HepG2 (cell line): ENCODE measurements at regions not wholly inside any gene's neighbourhood (a gene's known extent, or its start where the extent isn't known, plus 50 kb on each side); places are given as distances from the start of the nearest gene placed in this dataset.

ENCODE experiments used
- ESRRA ChIP-seq: sonication (generic); formaldehyde crosslinking; IDR thresholded peaks from 2 replicates; pipeline ENCODE4 v1.5.1; 2020; ENCODE audit warnings: mild to moderate bottlenecking, low read depth, missing genetic modification reagents
- TAF1 ChIP-seq: sonication (generic); formaldehyde crosslinking; IDR thresholded peaks from 2 replicates; pipeline ENCODE4 v1.4.0; 2020; ENCODE audit warnings: missing genetic modification reagents
- ZKSCAN8 ChIP-seq: IDR thresholded peaks from 2 replicates; pipeline ENCODE4 v1.6.1; 2016; ENCODE audit warnings: borderline replicate concordance, missing genetic modification reagents, missing compliant biosample characterization
- ZNF501 ChIP-seq: sonication (generic); formaldehyde crosslinking; IDR thresholded peaks from 2 replicates; pipeline ENCODE4 v1.5.1; 2020; ENCODE audit warnings: mild to moderate bottlenecking, moderate library complexity, missing genetic modification reagents
- ZNF891 ChIP-seq: sonication (generic); formaldehyde crosslinking; IDR thresholded peaks from 2 replicates; pipeline ENCODE4 v1.5.0; 2020; ENCODE audit warnings: mild to moderate bottlenecking, missing genetic modification reagents

DNA sequence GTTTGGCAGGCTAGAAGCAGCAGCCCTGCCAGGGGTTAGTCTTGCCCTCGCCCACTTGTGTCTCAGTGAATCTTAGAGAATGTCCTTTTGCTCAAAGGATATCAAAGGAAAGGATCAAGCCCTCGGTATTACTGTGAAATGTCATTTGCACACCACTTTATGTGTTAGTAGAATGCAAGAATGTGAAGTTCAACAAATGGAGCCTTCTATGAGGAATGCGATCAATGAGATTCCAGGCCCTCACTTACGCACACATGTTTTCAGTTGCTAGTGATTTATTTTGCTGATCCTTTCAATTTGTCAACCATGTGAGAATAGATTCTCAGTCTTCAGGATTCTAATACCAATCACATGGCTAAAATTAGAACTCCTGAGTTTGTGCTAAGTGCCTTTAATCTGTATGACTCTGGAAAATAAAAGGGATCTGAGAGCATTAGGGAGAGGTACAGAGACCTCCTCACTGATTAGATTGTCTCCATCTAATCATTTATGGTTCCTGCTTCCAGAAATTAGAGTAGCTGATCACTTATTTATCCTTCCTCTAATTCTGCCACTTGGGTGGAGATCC is 123.0 kb upstream of the SP4 start:
- TF ChIP-seq ZKSCAN8 (no peak), TAF1 (CRISPR knock-in tag) (no peak), ESRRA (no peak), ZNF501 (no peak), ZNF891 (no peak)
